ENCODE measurements at regions not wholly inside any gene's neighbourhood (a gene's known extent, or its start where the extent isn't known, plus 50 kb on each side); places are given as distances from the start of the nearest gene placed in this dataset.

- SMC1A ChIA-PET (ENCODE audit: uncharacterized antibody, unreplicated experiment), result no interaction called here
- DNase-seq (ENCODE audit: low read depth, low spot score) (no peak), FAIRE-seq (no peak), ATAC-seq (no peak)
- Histone ChIP-seq H3K4me1 (ENCODE audit: control insufficient read depth, insufficient read depth, low read length) (no peaks in the 10 kb centered on the region), H3K4me3 (no peak overlapping the region), H3K9ac (ENCODE audit: control insufficient read depth, insufficient read depth, low read length) (no peak overlapping the region), H3K79me2 (ENCODE audit: control insufficient read depth, insufficient read depth, low read length) (no peaks in the 10 kb centered on the region), H3K4me2 (ENCODE audit: control insufficient read depth, insufficient read depth) (no peak overlapping the region), H3K9me3 (replicated peaks; ENCODE audit: control insufficient read depth, insufficient read depth, low read length) (no peaks in the 10 kb centered on the region), H3K36me3 (ENCODE audit: control insufficient read depth in 2 of 2, insufficient read depth in 2 of 2, low read length in 1 of 2) (no peaks in the 10 kb centered on the region), H3K27me3 (replicated peaks in 1 of 2; ENCODE audit: control insufficient read depth in 2 of 2, insufficient read depth in 2 of 2, low read length in 1 of 2) (no peaks in the 10 kb centered on the region), H2AFZ (ENCODE audit: control insufficient read depth, low read depth, low read length) (no peak overlapping the region), H4K20me1 (ENCODE audit: control insufficient read depth, insufficient read depth) (no peaks in the 10 kb centered on the region), H3K27ac (ENCODE audit: control insufficient read depth, insufficient read depth) (no peak overlapping the region)
- 37% methylated on average over 3 of the region's 3 CpGs for WGBS (ENCODE audit: insufficient coverage, insufficient replicate concordance, low lambda C conversion rate, missing lambda C conversion rate)
- TF ChIP-seq NR2C1 (IDR thresholded peaks at IDR 0.05), result no peak
- no peak for TF ChIP-seq MEF2B (IDR thresholded peaks at IDR 0.05; ENCODE audit: partially characterized antibody, poor library complexity, severe bottlenecking)
- TF ChIP-seq, protein P1, sequence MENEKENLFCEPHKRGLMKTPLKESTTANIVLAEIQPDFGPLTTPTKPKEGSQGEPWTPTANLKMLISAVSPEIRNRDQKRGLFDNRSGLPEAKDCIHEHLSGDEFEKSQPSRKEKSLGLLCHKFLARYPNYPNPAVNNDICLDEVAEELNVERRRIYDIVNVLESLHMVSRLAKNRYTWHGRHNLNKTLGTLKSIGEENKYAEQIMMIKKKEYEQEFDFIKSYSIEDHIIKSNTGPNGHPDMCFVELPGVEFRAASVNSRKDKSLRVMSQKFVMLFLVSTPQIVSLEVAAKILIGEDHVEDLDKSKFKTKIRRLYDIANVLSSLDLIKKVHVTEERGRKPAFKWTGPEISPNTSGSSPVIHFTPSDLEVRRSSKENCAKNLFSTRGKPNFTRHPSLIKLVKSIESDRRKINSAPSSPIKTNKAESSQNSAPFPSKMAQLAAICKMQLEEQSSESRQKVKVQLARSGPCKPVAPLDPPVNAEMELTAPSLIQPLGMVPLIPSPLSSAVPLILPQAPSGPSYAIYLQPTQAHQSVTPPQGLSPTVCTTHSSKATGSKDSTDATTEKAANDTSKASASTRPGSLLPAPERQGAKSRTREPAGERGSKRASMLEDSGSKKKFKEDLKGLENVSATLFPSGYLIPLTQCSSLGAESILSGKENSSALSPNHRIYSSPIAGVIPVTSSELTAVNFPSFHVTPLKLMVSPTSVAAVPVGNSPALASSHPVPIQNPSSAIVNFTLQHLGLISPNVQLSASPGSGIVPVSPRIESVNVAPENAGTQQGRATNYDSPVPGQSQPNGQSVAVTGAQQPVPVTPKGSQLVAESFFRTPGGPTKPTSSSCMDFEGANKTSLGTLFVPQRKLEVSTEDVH (IDR thresholded peaks at IDR 0.05; ENCODE audit: low read depth, partially characterized antibody), result no peak
- TF ChIP-seq ZNF24 (IDR thresholded peaks at IDR 0.05), result no peak
- no peak for TF ChIP-seq SREBF1 (IDR thresholded peaks at IDR 0.05; ENCODE audit: low read length)
- TF ChIP-seq STAT3 (IDR thresholded peaks at IDR 0.05; ENCODE audit: low read depth, low read length), result no peak
- no peak for TF ChIP-seq PAX5 (IDR thresholded peaks at IDR 0.05; ENCODE audit: borderline replicate concordance, low read depth, low read length)
- TF ChIP-seq RFX5 (IDR thresholded peaks at IDR 0.05; ENCODE audit: low read depth, low read length), result no peak
- no peak for TF ChIP-seq NFYB (IDR thresholded peaks at IDR 0.05; ENCODE audit: insufficient read depth, low read depth, low read length)
- no peak for TF ChIP-seq STAT1 (conservative IDR thresholded peaks at IDR 0.05)
- no peak for TF ChIP-seq CHD4 (IDR thresholded peaks at IDR 0.05)
- BruUV-seq (replicated peaks), result no TSS peak
- intact Hi-C loops (cut with micrococcal nuclease; ENCODE audit: unreplicated experiment), result no loop called here
- RAD21 ChIA-PET (ENCODE audit: unreplicated experiment), result no interaction called here
- POLR2A ChIA-PET, result no interaction called here
- CTCF ChIA-PET, result interaction anchor here (0.6 kb wide), 1 partner anchor 456 kb away, joined by 3 read pairs; no protein-coding TSS in a partner anchor
- in situ Hi-C loops (cut with MboI), result no loop called here
These were observed 96.1 kb upstream of the TOX3 start for GRCh38 chr16:52643006-52643405.

Data from GM12878 (cell line).